ENCODE measurements at regions not wholly inside any gene's neighbourhood (a gene's known extent, or its start where the extent isn't known, plus 50 kb on each side); places are given as distances from the start of the nearest gene placed in this dataset.

DNA sequence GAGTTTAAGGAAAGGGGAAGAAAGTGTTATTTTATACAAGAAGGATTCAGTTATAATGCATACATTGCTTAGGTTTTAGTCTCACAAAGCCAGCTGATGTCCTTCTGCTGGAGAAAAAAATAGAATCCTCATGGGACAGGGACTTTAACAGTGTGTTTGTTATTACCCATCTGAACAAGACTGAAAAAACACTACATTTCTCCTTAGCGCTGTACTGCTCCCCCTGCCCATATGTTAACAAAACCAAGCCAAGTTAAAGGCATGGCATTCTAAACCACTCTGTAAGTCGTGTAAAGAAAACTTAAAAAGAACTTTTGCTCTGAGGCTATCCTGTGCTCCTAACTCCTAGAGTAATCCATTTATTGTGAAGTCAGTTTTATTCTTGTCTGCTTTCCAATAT is 102.6 kb upstream of the NYAP2 start:
- 43 to 59% (median 52%) methylated on average over 2 of the region's 2 CpGs for WGBS, 3 donors
- no peak overlapping the region for H3K27ac ChIP-seq
- no peaks in the 10 kb centered on the region for H3K9me3 ChIP-seq
- no peak for DNase-seq
- intact Hi-C loops (cut with DNase I) = no loop called here
- H3K27me3 ChIP-seq = no peaks in the 10 kb centered on the region
- no peaks in the 10 kb centered on the region for H3K4me1 ChIP-seq (ENCODE audit: insufficient read depth)
- TF ChIP-seq POLR2A (IDR thresholded peaks at IDR 0.05) = no peak
- no peak for TF ChIP-seq EP300 (IDR thresholded peaks at IDR 0.05)
- TF ChIP-seq, protein P1, sequence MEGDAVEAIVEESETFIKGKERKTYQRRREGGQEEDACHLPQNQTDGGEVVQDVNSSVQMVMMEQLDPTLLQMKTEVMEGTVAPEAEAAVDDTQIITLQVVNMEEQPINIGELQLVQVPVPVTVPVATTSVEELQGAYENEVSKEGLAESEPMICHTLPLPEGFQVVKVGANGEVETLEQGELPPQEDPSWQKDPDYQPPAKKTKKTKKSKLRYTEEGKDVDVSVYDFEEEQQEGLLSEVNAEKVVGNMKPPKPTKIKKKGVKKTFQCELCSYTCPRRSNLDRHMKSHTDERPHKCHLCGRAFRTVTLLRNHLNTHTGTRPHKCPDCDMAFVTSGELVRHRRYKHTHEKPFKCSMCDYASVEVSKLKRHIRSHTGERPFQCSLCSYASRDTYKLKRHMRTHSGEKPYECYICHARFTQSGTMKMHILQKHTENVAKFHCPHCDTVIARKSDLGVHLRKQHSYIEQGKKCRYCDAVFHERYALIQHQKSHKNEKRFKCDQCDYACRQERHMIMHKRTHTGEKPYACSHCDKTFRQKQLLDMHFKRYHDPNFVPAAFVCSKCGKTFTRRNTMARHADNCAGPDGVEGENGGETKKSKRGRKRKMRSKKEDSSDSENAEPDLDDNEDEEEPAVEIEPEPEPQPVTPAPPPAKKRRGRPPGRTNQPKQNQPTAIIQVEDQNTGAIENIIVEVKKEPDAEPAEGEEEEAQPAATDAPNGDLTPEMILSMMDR (IDR thresholded peaks at IDR 0.05) = no peak
- no peak overlapping the region for H3K4me3 ChIP-seq
- H3K36me3 ChIP-seq = no peaks in the 10 kb centered on the region

DNA sequence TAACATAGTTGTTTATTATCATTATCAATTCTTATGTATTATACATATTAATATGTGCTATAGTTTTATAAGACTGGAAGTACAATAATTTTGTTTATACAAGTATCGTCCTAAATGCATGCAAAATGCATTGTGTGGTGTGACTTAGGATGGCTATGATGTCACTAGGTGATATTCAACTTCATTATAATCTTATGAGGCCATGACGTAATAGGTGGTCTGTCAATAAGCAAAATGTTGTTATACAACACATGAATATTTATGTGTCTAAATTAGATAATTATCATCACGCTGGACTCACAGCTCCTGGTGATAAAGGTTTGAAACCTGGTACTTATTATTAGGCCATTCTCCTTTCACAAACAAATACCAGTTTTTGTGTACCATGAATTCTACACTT is 104.4 kb upstream of the NYAP2 start:
- Histone ChIP-seq H3K4me1 (ENCODE audit: insufficient read depth) (no peaks in the 10 kb centered on the region), H3K9me3 (no peaks in the 10 kb centered on the region), H3K4me3 (no peak overlapping the region), H3K27me3 (no peaks in the 10 kb centered on the region), H3K36me3 (no peaks in the 10 kb centered on the region), H3K27ac (no peak overlapping the region)
- no peak for DNase-seq
- intact Hi-C loops (cut with DNase I) = no loop called here
- no peak for TF ChIP-seq EP300 (IDR thresholded peaks at IDR 0.05)
- TF ChIP-seq, protein P1 (IDR thresholded peaks at IDR 0.05) = no peak
- TF ChIP-seq POLR2A (IDR thresholded peaks at IDR 0.05) = no peak
- WGBS, 3 donors = 83 to 91% (median 87%) methylated on average over 3 of the region's 3 CpGs

DNA sequence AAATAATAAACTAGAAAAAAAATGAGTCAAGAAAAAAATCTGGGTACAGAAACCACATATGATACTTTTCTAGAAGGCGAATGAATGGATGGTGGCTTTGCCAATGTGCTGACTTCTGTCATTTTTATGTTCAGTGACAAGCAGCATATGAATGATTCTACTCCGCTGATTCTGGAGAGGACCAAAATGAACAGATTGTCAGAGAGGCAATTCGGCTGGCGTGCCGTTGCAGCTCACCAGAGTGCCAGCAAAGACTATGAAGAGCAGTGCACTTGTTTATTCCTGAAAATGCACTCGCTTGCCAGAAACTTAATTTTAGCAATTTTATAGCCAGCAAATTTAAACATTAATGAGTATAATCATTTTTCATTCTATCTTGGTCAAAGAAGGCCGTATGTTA is 105.9 kb upstream of the NYAP2 start:
- intact Hi-C loops (cut with DNase I) = no loop called here
- no peaks in the 10 kb centered on the region for H3K4me1 ChIP-seq (ENCODE audit: insufficient read depth)
- no peaks in the 10 kb centered on the region for H3K9me3 ChIP-seq

DNA sequence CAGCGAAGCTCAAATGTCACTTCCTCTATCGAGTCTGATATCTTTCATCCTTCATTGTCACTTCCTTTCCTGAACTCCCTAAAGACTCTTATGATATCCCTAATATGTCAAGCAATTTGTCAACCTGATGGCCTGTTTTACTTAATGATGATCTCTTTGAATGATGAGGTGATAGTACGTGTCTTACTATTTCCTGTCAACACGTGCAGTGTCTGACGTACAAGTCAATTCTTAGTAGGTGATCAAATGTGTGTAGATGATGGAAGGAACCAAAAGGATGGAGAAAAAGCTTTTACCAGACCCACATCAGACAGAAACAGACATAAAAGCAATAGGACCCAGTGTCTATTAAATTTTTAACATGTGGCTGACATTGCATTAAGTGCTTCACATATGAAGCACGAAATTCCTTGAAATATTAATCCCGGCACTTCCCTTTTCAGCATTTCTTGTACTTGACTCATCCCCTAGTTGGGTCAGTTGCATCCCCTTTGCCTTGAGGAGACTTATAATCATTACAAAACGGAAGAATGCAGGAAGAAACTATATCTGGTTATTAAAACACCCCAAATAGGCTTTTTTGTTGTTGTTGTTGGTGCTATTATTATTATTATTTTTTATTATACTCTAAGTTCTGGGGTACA is 108.6 kb upstream of the NYAP2 start:
- intact Hi-C loops (cut with DNase I) = no loop called here
- no peak for TF ChIP-seq EP300 (IDR thresholded peaks at IDR 0.05)
- no peak for TF ChIP-seq POLR2A (IDR thresholded peaks at IDR 0.05)
- TF ChIP-seq, protein P1 (IDR thresholded peaks at IDR 0.05) = no peak
- no peaks in the 10 kb centered on the region for H3K27me3 ChIP-seq
- no peak for DNase-seq
- H3K4me3 ChIP-seq = no peak overlapping the region
- WGBS, 3 donors = 80 to 82% (median 80%) methylated on average over 8 of the region's 8 CpGs
- no peaks in the 10 kb centered on the region for H3K9me3 ChIP-seq
- H3K4me1 ChIP-seq (ENCODE audit: insufficient read depth) = no peaks in the 10 kb centered on the region
- no peaks in the 10 kb centered on the region for H3K36me3 ChIP-seq
- H3K27ac ChIP-seq = no peak overlapping the region

More for the DNA sequence above, 105.9 kb upstream of the NYAP2 start:
- WGBS, 3 donors = 79 to 87% (median 83%) methylated on average over 7 of the region's 7 CpGs
- Histone ChIP-seq H3K36me3 (no peaks in the 10 kb centered on the region), H3K27ac (no peak overlapping the region), H3K4me3 (no peak overlapping the region), H3K27me3 (no peaks in the 10 kb centered on the region)
- TF ChIP-seq EP300 (IDR thresholded peaks at IDR 0.05) (no peak), POLR2A (IDR thresholded peaks at IDR 0.05) (no peak)
- TF ChIP-seq, protein P1 (IDR thresholded peaks at IDR 0.05) = no peak
- DNase-seq = no peak

All from ovary (tissue), 7 donors.